ENCODE measurements at regions not wholly inside any gene's neighbourhood (a gene's known extent, or its start where the extent isn't known, plus 50 kb on each side); places are given as distances from the start of the nearest gene placed in this dataset.

GRCh38 chr11:126149759-126150625 is 61.5 kb downstream of the RPUSD4 start:
- TF ChIP-seq, protein P1, sequence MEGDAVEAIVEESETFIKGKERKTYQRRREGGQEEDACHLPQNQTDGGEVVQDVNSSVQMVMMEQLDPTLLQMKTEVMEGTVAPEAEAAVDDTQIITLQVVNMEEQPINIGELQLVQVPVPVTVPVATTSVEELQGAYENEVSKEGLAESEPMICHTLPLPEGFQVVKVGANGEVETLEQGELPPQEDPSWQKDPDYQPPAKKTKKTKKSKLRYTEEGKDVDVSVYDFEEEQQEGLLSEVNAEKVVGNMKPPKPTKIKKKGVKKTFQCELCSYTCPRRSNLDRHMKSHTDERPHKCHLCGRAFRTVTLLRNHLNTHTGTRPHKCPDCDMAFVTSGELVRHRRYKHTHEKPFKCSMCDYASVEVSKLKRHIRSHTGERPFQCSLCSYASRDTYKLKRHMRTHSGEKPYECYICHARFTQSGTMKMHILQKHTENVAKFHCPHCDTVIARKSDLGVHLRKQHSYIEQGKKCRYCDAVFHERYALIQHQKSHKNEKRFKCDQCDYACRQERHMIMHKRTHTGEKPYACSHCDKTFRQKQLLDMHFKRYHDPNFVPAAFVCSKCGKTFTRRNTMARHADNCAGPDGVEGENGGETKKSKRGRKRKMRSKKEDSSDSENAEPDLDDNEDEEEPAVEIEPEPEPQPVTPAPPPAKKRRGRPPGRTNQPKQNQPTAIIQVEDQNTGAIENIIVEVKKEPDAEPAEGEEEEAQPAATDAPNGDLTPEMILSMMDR (IDR thresholded peaks at IDR 0.05 in 4 of 5, conservative IDR thresholded peaks at IDR 0.05 in 1 of 5), result no peak
- no peak for TF ChIP-seq POLR2A (IDR thresholded peaks at IDR 0.05)

Data from gastrocnemius medialis (tissue), 4 donors.